ENCODE measurements at regions not wholly inside any gene's neighbourhood (a gene's known extent, or its start where the extent isn't known, plus 50 kb on each side); places are given as distances from the start of the nearest gene placed in this dataset.

DNA sequence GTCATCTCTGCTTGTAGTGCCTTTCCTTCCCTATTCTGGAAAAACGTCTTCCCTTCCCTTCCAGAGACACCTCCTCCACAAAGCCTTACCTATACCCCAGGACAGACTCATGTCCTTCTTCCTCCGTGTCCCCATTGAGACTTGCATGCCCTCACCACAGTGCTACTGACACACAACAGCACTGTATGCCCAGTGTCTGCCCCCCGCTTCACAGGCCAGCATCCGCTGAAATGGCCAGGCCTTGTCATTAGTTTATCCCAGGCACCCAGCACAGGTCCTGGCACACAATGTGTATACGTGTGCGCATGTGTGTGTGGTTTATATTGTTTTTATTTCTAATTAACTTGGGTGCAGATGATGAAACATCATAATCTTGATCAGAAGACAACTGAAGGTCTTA is 130.1 kb upstream of the CCL2 start:
- Histone ChIP-seq H3K79me2 (ENCODE audit: low read length) (no peaks in the 10 kb centered on the region), H3K27ac (ENCODE audit: low read length) (no peak overlapping the region), H3F3A (ENCODE audit: insufficient read depth, low read length) (no peaks in the 10 kb centered on the region), H3K9me2 (replicated peaks; ENCODE audit: insufficient read depth, low read length) (no peaks in the 10 kb centered on the region), H3K4me2 (ENCODE audit: low read depth, low read length) (no peak overlapping the region), H3K36me3 (replicated peaks; ENCODE audit: insufficient read depth, low read length) (no peaks in the 10 kb centered on the region), H3K9ac (ENCODE audit: low read length) (no peak overlapping the region), H3K9me3 (replicated peaks; ENCODE audit: insufficient read depth, low read length) (no peaks in the 10 kb centered on the region), H2AFZ (ENCODE audit: low read length) (no peak overlapping the region), H3K4me3 (ENCODE audit: low read length) (no peak overlapping the region), H4K20me1 (ENCODE audit: insufficient read depth, low read length) (no peaks in the 10 kb centered on the region), H3K4me1 (ENCODE audit: low read length) (no peaks in the 10 kb centered on the region), H3K27me3 (replicated peaks; ENCODE audit: insufficient read depth, low read length) (no peaks in the 10 kb centered on the region)
- TF ChIP-seq, protein P1, sequence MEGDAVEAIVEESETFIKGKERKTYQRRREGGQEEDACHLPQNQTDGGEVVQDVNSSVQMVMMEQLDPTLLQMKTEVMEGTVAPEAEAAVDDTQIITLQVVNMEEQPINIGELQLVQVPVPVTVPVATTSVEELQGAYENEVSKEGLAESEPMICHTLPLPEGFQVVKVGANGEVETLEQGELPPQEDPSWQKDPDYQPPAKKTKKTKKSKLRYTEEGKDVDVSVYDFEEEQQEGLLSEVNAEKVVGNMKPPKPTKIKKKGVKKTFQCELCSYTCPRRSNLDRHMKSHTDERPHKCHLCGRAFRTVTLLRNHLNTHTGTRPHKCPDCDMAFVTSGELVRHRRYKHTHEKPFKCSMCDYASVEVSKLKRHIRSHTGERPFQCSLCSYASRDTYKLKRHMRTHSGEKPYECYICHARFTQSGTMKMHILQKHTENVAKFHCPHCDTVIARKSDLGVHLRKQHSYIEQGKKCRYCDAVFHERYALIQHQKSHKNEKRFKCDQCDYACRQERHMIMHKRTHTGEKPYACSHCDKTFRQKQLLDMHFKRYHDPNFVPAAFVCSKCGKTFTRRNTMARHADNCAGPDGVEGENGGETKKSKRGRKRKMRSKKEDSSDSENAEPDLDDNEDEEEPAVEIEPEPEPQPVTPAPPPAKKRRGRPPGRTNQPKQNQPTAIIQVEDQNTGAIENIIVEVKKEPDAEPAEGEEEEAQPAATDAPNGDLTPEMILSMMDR (IDR thresholded peaks at IDR 0.05; ENCODE audit: low read length) = no peak
- TF ChIP-seq EZH2phosphoT487 (IDR thresholded peaks at IDR 0.05; ENCODE audit: low read length) (no peak), EZH2 (optimal IDR thresholded peaks at IDR 0.05; ENCODE audit: low read depth, low read length) (no peak)
- no peak for DNase-seq

DNA sequence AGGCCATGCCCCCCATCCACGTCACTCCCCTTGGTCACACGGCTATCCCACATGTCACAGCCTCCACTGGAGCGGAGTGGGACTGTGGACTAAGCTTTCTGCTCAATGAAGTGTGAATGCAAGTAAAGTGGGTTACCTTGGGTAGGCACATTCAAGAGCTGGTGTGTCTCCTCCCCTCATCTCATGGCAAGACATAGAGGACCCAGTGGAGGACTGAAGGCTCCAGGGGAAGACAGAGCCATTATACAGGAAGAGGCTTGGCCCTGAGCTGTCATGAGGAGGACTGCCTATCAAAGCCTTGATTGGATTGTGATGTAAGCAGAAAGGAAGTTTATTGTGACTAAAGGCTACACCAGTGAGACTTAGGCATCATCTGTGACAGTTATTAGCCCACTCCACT is 129.2 kb upstream of the CCL2 start:
- Histone ChIP-seq H3F3A (ENCODE audit: insufficient read depth, low read length) (no peaks in the 10 kb centered on the region), H3K9me3 (replicated peaks; ENCODE audit: insufficient read depth, low read length) (no peaks in the 10 kb centered on the region), H3K36me3 (replicated peaks; ENCODE audit: insufficient read depth, low read length) (no peaks in the 10 kb centered on the region), H4K20me1 (ENCODE audit: insufficient read depth, low read length) (no peaks in the 10 kb centered on the region), H3K79me2 (ENCODE audit: low read length) (no peaks in the 10 kb centered on the region), H3K4me3 (ENCODE audit: low read length) (no peak overlapping the region), H3K27me3 (replicated peaks; ENCODE audit: insufficient read depth, low read length) (no peaks in the 10 kb centered on the region), H3K9ac (ENCODE audit: low read length) (no peak overlapping the region), H3K4me2 (ENCODE audit: low read depth, low read length) (no peak overlapping the region), H2AFZ (ENCODE audit: low read length) (no peak overlapping the region), H3K9me2 (replicated peaks; ENCODE audit: insufficient read depth, low read length) (no peaks in the 10 kb centered on the region), H3K4me1 (ENCODE audit: low read length) (no peaks in the 10 kb centered on the region), H3K27ac (ENCODE audit: low read length) (no peak overlapping the region)
- no peak for DNase-seq
- no peak for TF ChIP-seq EZH2 (optimal IDR thresholded peaks at IDR 0.05; ENCODE audit: low read depth, low read length)
- TF ChIP-seq, protein P1 (IDR thresholded peaks at IDR 0.05; ENCODE audit: low read length) = no peak
- TF ChIP-seq EZH2phosphoT487 (IDR thresholded peaks at IDR 0.05; ENCODE audit: low read length) = no peak

DNA sequence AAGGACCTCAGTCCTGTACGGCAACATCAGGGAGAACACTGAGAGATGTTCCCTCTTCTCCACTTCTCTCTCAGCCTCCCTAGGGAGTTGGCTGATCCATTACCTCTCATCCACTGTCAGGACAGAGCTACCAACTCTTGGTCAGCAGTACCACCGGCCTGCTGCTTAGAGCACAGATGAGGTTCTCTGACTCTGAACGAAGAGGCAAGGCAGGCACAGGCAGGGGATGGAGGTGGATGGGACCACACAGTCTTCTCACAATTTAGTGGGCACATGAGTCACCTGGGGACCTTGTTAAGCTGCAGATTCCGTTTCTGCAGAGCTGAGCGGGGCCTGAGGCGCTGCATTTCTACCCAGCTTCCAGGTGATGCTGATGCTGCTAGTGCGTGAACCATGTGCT is 128.6 kb upstream of the CCL2 start:
- Histone ChIP-seq H3F3A (ENCODE audit: insufficient read depth, low read length) (no peaks in the 10 kb centered on the region), H3K4me2 (ENCODE audit: low read depth, low read length) (no peak overlapping the region), H3K9ac (ENCODE audit: low read length) (no peak overlapping the region), H3K79me2 (ENCODE audit: low read length) (no peaks in the 10 kb centered on the region), H3K9me3 (replicated peaks; ENCODE audit: insufficient read depth, low read length) (no peaks in the 10 kb centered on the region), H3K36me3 (replicated peaks; ENCODE audit: insufficient read depth, low read length) (no peaks in the 10 kb centered on the region), H3K27ac (ENCODE audit: low read length) (no peak overlapping the region), H3K4me3 (ENCODE audit: low read length) (no peak overlapping the region), H3K4me1 (ENCODE audit: low read length) (no peaks in the 10 kb centered on the region), H3K9me2 (replicated peaks; ENCODE audit: insufficient read depth, low read length) (no peaks in the 10 kb centered on the region), H2AFZ (ENCODE audit: low read length) (no peak overlapping the region), H3K27me3 (replicated peaks; ENCODE audit: insufficient read depth, low read length) (no peaks in the 10 kb centered on the region), H4K20me1 (ENCODE audit: insufficient read depth, low read length) (no peaks in the 10 kb centered on the region)
- no peak for DNase-seq
- TF ChIP-seq, protein P1 (IDR thresholded peaks at IDR 0.05; ENCODE audit: low read length) = no peak
- TF ChIP-seq EZH2phosphoT487 (IDR thresholded peaks at IDR 0.05; ENCODE audit: low read length) (no peak), EZH2 (optimal IDR thresholded peaks at IDR 0.05; ENCODE audit: low read depth, low read length) (no peak)

Data from MM.1S (cell line).